ENCODE measurements at regions not wholly inside any gene's neighbourhood (a gene's known extent, or its start where the extent isn't known, plus 50 kb on each side); places are given as distances from the start of the nearest gene placed in this dataset.

GRCh38 chr15:25242166-25242879, 196.5 kb downstream of the UBE3A start:
- no peaks in the 10 kb centered on the region for H3K4me1 ChIP-seq
- TF ChIP-seq POLR2A (IDR thresholded peaks at IDR 0.05) (no peak), POLR2AphosphoS5 (IDR thresholded peaks at IDR 0.05; ENCODE audit: insufficient read depth in 1 of 2, low read depth in 1 of 2) (no peak), CTCF (IDR thresholded peaks at IDR 0.05) (no peak)
- no peaks in the 10 kb centered on the region for H3K36me3 ChIP-seq
- intact Hi-C loops (cut with DNase I): no loop called here
- no peak for DNase-seq (ENCODE audit: extremely low spot score in 2 of 2)
- no peak overlapping the region for H3K27ac ChIP-seq
- no peak overlapping the region for H3K4me3 ChIP-seq
- no peaks in the 10 kb centered on the region for H3K27me3 ChIP-seq
- H3K9me3 ChIP-seq: no peaks in the 10 kb centered on the region

- Histone ChIP-seq H3K4me1 (no peaks in the 10 kb centered on the region), H3K27me3 (no peaks in the 10 kb centered on the region), H3K4me3 (no peak overlapping the region), H3K27ac (no peak overlapping the region), H3K36me3 (no peaks in the 10 kb centered on the region), H3K9me3 (no peaks in the 10 kb centered on the region)
- intact Hi-C loops (cut with DNase I): no loop called here
- TF ChIP-seq CTCF (IDR thresholded peaks at IDR 0.05) (no peak), POLR2AphosphoS5 (IDR thresholded peaks at IDR 0.05; ENCODE audit: insufficient read depth in 1 of 2, low read depth in 1 of 2) (no peak), POLR2A (IDR thresholded peaks at IDR 0.05) (no peak)
- no peak for DNase-seq (ENCODE audit: extremely low spot score in 2 of 2)
Observed at GRCh38 chr15:25242957-25243799, 195.6 kb downstream of the UBE3A start.

- Histone ChIP-seq H3K4me1 (no peaks in the 10 kb centered on the region), H3K27ac (no peak overlapping the region), H3K4me3 (no peak overlapping the region), H3K36me3 (no peaks in the 10 kb centered on the region), H3K27me3 (no peaks in the 10 kb centered on the region), H3K9me3 (no peaks in the 10 kb centered on the region)
- no peak for DNase-seq (ENCODE audit: extremely low spot score in 2 of 2)
- intact Hi-C loops (cut with DNase I): no loop called here
- no peak for TF ChIP-seq CTCF (IDR thresholded peaks at IDR 0.05)
- TF ChIP-seq POLR2A (IDR thresholded peaks at IDR 0.05): no peak
- TF ChIP-seq POLR2AphosphoS5 (IDR thresholded peaks at IDR 0.05; ENCODE audit: insufficient read depth in 1 of 2, low read depth in 1 of 2): no peak
Observed at GRCh38 chr15:25243800-25244097, 195.1 kb downstream of the UBE3A start.

GRCh38 chr15:25244731-25245585, 193.9 kb downstream of the UBE3A start:
- H3K27me3 ChIP-seq: no peaks in the 10 kb centered on the region
- no peak overlapping the region for H3K4me3 ChIP-seq
- H3K4me1 ChIP-seq: no peaks in the 10 kb centered on the region
- TF ChIP-seq POLR2A (IDR thresholded peaks at IDR 0.05): no peak
- TF ChIP-seq CTCF (IDR thresholded peaks at IDR 0.05): no peak
- no peak for TF ChIP-seq POLR2AphosphoS5 (IDR thresholded peaks at IDR 0.05; ENCODE audit: insufficient read depth in 1 of 2, low read depth in 1 of 2)
- no peak for DNase-seq (ENCODE audit: extremely low spot score in 2 of 2)
- intact Hi-C loops (cut with DNase I): no loop called here
- H3K27ac ChIP-seq: no peak overlapping the region
- H3K36me3 ChIP-seq: no peaks in the 10 kb centered on the region
- no peaks in the 10 kb centered on the region for H3K9me3 ChIP-seq

All from vagina (tissue), 2 donors.